Parathyroid adenoma (tissue), 2 donors: ENCODE measurements at regions not wholly inside any gene's neighbourhood (a gene's known extent, or its start where the extent isn't known, plus 50 kb on each side); places are given as distances from the start of the nearest gene placed in this dataset.

Source experiments
- H2AFZ ChIP-seq: fragments of 300-600 bp; sonication (generic); one replicate; pipeline ENCODE4 v1.7.0; 2017; ENCODE audit warnings: antibody characterized with exemption, mild to moderate bottlenecking
- H3K27ac ChIP-seq: fragments of 300-600 bp; sonication (generic); one replicate; pipeline ENCODE4 v1.7.0; 2017
- H3K27me3 ChIP-seq: fragments of 300-600 bp; sonication (generic); one replicate; pipeline ENCODE4 v1.7.0; 2017; ENCODE audit warnings: low read length; ENCODE audit not compliant: control insufficient read depth, insufficient read depth
- H3K36me3 ChIP-seq: fragments of 300-600 bp; sonication (generic); one replicate; pipeline ENCODE4 v1.7.0; 2017; ENCODE audit warnings: low read length; ENCODE audit not compliant: control insufficient read depth, insufficient read depth
- H3K4me1 ChIP-seq: fragments of 300-600 bp; sonication (generic); one replicate; pipeline ENCODE4 v1.7.0; 2017; ENCODE audit warnings: control low read depth
- H3K4me2 ChIP-seq: fragments of 300-600 bp; sonication (generic); one replicate; pipeline ENCODE4 v1.7.0; 2017; ENCODE audit warnings: low read length
- H3K4me3 ChIP-seq: fragments of 300-600 bp; sonication (generic); one replicate; pipeline ENCODE4 v1.7.0; 2017; ENCODE audit warnings: low read depth, low read length
- H3K79me2 ChIP-seq: fragments of 300-600 bp; sonication (generic); one replicate; pipeline ENCODE4 v1.7.0; 2017; ENCODE audit warnings: control low read depth
- H3K9ac ChIP-seq: fragments of 300-600 bp; sonication (generic); one replicate; pipeline ENCODE4 v1.7.0; 2017; ENCODE audit warnings: mild to moderate bottlenecking
- H3K9me3 ChIP-seq: fragments of 300-600 bp; sonication (generic); one replicate; pipeline ENCODE4 v1.7.0; 2017; ENCODE audit warnings: low read length; ENCODE audit not compliant: control insufficient read depth
- TF ChIP-seq, protein P1 (sequence below): fragments of 300-600 bp; sonication (generic); IDR thresholded peaks from one replicate; pipeline ENCODE4 v1.7.0; 2017; ENCODE audit warnings: antibody characterized with exemption, mild to moderate bottlenecking
- donor health status: primary hyperparathyroidism.

DNA sequence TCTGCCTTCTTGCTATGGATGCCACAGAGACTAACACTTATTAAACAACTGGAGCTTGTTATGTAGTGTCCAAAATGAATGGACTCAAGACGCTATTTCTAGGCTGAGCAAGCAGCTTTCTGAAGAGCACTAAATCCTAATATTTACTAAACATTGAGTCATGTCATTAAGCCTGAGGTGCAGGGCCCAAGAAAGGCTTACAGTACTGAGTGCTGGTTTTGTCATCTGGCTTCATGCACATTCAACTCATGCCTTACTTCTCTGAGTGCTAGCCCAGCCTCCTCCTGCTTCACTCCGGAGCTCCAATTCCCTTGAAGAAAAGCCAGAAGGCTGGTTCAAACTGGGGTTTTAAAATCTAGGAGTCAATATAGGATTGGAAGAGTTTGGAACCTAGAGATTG, 363.3 kb upstream of the CDH5 start:
- no peak overlapping the region for H2AFZ ChIP-seq
- no peak overlapping the region for H3K27ac ChIP-seq
- TF ChIP-seq, protein P1, sequence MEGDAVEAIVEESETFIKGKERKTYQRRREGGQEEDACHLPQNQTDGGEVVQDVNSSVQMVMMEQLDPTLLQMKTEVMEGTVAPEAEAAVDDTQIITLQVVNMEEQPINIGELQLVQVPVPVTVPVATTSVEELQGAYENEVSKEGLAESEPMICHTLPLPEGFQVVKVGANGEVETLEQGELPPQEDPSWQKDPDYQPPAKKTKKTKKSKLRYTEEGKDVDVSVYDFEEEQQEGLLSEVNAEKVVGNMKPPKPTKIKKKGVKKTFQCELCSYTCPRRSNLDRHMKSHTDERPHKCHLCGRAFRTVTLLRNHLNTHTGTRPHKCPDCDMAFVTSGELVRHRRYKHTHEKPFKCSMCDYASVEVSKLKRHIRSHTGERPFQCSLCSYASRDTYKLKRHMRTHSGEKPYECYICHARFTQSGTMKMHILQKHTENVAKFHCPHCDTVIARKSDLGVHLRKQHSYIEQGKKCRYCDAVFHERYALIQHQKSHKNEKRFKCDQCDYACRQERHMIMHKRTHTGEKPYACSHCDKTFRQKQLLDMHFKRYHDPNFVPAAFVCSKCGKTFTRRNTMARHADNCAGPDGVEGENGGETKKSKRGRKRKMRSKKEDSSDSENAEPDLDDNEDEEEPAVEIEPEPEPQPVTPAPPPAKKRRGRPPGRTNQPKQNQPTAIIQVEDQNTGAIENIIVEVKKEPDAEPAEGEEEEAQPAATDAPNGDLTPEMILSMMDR: no peak

DNA sequence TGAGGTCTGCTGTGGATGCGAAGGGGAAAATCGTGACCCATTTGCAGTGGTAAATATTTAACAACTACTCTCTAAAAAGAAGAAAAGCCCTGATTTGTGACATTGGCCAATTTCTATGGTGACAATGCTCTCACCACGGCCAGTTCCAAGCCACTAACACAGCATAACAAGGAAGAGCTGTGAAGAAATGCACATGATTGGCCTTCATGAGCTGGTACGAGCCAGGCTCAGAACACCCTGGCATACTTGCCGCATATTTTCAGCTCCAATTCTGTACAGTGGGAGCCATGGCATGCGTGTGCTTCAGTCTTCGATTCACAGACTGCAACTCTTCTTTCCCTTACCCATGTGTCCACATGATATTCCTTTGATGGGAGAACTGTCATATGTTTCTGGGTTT, 363.9 kb upstream of the CDH5 start:
- Histone ChIP-seq H3K27ac (no peak overlapping the region), H3K36me3 (no peaks in the 10 kb centered on the region), H3K4me2 (no peak overlapping the region), H3K4me1 (peaks cover 3% of the 10 kb centered on the region), H3K79me2 (no peaks in the 10 kb centered on the region), H3K27me3 (no peaks in the 10 kb centered on the region), H2AFZ (no peak overlapping the region), H3K4me3 (no peak overlapping the region), H3K9ac (no peak overlapping the region), H3K9me3 (no peaks in the 10 kb centered on the region)
- TF ChIP-seq, protein P1: no peak

More for the DNA sequence above, 363.3 kb upstream of the CDH5 start:
- Histone ChIP-seq H3K9me3 (no peaks in the 10 kb centered on the region), H3K36me3 (no peaks in the 10 kb centered on the region), H3K4me2 (no peak overlapping the region), H3K27me3 (no peaks in the 10 kb centered on the region), H3K9ac (no peak overlapping the region), H3K4me1 (no peaks in the 10 kb centered on the region), H3K79me2 (no peaks in the 10 kb centered on the region), H3K4me3 (no peak overlapping the region)

DNA sequence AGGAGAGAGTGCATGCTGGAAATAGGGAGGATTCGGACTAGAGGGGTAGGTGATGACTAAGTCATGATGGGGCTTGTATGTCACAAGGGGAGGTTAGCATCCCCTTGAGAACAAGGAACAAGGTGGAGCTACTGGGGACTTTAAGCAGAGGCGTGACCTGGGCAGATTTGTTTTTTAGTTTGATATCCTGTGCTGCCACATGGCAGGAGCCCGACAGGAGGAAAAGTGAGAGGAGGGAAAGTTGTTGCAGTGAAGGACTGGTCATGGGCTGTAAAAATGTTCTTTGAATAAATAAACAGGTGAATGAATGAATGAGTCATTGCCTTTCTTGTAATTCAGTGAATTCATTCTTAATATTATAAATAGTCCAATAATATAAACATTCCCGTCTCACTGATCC, 365.1 kb upstream of the CDH5 start:
- Histone ChIP-seq H3K4me2 (no peak overlapping the region), H2AFZ (no peak overlapping the region), H3K4me1 (peaks cover 3% of the 10 kb centered on the region), H3K4me3 (no peak overlapping the region), H3K9ac (no peak overlapping the region), H3K27ac (no peak overlapping the region), H3K9me3 (no peaks in the 10 kb centered on the region), H3K27me3 (no peaks in the 10 kb centered on the region), H3K36me3 (no peaks in the 10 kb centered on the region), H3K79me2 (no peaks in the 10 kb centered on the region)
- TF ChIP-seq, protein P1: no peak

DNA sequence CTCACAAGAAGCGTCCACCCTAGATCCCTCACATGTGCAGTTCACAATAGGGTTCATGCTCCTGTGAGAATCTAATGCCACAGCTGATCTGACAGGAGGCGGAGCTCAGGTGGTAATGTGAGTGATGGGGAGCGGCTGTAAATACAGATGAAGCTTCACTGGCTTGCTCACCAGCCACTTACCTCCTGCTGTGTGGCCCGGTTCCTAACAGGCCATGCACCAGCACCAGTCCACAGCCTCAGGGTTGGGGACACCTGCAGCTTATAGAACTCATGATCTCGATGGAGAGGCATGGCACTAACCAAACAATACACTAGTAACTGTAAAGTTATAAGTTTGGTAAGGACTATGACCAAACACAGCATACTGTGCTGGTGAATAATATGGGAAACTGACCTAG, 368.0 kb upstream of the CDH5 start:
- H3K79me2 ChIP-seq: no peaks in the 10 kb centered on the region
- H2AFZ ChIP-seq: no peak overlapping the region
- H3K27me3 ChIP-seq: no peaks in the 10 kb centered on the region
- TF ChIP-seq, protein P1: no peak
- no peak overlapping the region for H3K9ac ChIP-seq
- H3K27ac ChIP-seq: no peak overlapping the region
- H3K36me3 ChIP-seq: no peaks in the 10 kb centered on the region
- H3K4me3 ChIP-seq: no peak overlapping the region
- H3K4me1 ChIP-seq: peaks cover 3% of the 10 kb centered on the region
- no peaks in the 10 kb centered on the region for H3K9me3 ChIP-seq
- no peak overlapping the region for H3K4me2 ChIP-seq

DNA sequence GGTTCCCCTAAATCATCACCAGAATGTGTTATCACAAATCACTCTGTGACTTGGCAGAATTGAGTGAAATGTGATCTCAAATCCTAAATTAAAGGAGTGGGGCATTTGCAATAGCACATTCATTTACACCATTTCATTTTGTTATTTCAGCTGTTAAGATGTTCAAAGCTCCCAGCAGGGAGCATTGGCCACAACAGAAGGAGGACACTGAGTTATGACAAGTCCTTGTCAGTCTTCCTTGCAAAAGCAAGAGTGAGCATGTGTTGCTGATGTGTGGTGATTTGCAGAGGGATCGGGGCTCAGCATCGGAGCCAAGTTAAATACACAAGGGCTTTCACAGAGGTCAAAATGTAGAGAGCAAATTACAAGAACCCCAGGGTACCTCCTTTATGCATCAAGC, 372.2 kb upstream of the CDH5 start:
- Histone ChIP-seq H3K36me3 (no peaks in the 10 kb centered on the region), H3K79me2 (no peaks in the 10 kb centered on the region), H3K27ac (peak overlapping the region; percentile 29), H3K27me3 (no peaks in the 10 kb centered on the region), H2AFZ (no peak overlapping the region), H3K4me2 (no peak overlapping the region), H3K4me3 (no peak overlapping the region), H3K9me3 (no peaks in the 10 kb centered on the region), H3K9ac (no peak overlapping the region), H3K4me1 (peaks cover 3% of the 10 kb centered on the region)
- TF ChIP-seq, protein P1: no peak
